GM21717 (cell line): ENCODE measurements at regions not wholly inside any gene's neighbourhood (a gene's known extent, or its start where the extent isn't known, plus 50 kb on each side); places are given as distances from the start of the nearest gene placed in this dataset.

Experiments
- ATAC-seq: cut with Tn5 transposase; IDR thresholded peaks from one replicate; pipeline ENCODE4 v1.9.1; 2021; ENCODE audit warnings: mild to moderate bottlenecking, moderate library complexity; ENCODE audit not compliant: unreplicated experiment

DNA sequence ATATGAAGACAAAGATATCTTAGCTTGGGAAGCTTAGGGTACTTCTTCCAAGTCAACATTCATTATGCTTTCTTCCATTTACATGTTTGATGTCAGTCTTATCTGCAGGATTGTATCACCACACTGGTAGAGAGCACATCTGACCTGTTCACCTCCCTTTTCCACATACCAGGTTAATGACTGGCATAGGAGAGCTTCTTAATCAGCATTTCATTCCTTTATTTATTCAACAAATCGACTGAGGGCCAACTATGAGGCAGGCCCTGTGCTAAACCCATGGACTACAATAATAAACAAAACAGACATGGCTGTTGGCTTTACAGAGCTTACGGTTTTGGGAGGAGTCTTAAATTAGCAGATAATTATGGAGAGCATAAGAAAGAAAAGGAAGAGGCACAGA is 378.1 kb upstream of the CDH11 start:
- ATAC-seq, result no peak

DNA sequence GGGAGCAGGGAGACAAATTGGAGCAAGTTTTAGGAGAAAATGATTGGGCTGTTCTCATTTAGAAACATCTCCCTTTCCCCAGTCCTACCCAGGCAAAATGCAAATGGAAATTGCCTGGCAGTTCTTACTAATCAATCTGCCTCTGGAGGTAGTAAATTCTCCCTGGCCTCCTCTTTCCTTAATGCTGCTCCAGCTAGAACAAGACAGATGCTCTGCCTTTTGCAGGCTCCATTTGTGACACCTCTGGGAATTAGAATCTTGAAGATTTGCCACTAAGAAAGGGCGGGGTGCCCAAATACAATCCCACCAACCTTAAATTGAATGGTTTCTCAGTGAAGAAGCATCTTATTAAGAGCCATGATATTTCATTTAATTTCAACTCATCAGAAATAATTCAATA is 377.7 kb upstream of the CDH11 start:
- no peak for ATAC-seq

DNA sequence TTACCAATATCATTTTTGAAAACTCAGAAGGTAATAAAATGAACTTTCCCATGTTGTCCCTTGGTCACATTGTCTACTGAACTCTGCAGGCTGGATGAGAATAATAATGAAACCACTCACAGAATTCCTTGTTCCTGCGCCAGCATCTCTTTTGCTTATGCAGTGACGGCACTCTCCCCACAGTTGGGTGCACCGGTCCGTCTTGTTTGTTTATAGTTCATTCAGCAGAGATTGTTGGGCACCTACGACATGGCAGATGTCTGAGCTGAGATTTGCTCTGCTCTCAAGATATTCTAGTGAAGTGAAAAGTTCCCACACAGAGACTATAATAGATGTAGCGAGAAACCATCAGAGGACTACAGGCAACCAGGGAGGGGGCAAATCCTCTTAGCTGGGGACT is 375.7 kb upstream of the CDH11 start:
- no peak for ATAC-seq

DNA sequence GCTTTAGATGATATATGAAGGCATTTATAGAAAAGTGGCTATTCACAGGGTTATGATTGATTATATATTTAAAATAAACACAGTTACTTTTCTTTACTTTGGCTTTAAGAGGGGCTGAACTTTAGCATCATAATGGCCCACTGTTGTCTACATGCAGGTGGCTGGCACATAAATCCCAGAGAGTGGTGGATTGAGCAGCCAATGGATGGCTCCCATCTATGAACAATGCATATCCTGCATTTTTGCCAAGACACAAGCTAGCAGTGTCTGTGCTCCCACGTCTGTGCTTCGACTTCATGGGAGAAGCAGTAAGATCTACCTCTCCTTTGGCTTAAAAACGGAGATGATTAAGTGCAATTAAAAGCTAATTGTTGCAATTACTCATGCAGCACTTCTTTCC is 373.2 kb upstream of the CDH11 start:
- ATAC-seq, result no peak

DNA sequence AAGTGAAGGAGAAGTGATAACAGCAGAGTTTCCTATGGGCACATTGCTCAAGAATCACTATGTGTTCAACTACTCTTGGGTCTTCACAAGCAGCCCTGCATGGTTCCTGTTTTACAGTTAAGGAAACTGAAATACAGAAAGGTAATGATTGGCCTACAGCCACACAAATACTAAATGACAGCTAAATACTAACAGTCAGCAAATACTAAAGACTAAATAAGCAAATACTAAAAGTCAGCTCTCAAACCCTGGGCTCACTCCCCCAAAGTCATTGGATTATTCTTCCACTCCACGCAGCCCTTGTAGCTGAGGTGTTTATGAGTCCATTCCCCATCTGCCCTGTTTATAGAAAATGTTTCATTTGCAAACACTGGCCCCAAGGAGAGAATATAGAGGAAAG is 372.7 kb upstream of the CDH11 start:
- ATAC-seq, result no peak

DNA sequence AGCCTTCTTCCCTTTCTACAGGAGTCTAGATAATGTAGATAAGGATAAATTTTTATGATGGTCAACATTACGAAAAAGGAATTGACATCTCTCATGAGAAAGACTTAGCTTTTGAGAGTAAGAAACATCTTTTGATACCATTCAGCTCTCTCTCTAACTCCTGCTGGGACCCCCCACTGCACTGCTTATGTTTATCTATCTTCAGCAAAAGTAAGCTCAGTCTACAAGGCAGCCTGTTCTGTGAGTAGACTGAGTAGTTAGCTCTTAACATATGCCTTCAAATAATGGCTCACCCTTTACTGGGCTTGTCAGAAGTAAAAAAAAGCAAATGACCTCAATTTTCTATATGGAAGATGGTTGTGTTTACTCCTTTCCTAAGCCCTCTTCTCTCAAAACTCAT is 372.2 kb upstream of the CDH11 start:
- ATAC-seq, result no peak

DNA sequence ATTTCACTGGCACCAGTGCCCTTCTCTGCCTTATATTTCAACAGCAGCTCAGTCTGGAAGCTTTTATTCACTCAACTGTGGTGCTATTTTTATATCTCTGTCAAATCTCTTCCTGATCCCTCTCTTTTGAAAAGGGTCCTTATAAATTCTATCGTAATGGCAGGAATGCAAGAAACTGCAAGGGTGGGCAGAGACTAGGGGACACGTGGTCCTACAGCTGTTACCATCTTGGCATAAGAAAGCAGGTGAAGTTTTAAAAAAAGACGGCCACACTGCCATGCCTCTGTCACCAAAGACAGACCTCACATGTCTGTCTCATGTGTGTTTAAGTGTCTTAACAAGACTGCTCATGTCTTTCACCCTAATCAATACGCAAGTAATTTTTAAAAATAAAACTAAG is 368.4 kb upstream of the CDH11 start:
- no peak for ATAC-seq

DNA sequence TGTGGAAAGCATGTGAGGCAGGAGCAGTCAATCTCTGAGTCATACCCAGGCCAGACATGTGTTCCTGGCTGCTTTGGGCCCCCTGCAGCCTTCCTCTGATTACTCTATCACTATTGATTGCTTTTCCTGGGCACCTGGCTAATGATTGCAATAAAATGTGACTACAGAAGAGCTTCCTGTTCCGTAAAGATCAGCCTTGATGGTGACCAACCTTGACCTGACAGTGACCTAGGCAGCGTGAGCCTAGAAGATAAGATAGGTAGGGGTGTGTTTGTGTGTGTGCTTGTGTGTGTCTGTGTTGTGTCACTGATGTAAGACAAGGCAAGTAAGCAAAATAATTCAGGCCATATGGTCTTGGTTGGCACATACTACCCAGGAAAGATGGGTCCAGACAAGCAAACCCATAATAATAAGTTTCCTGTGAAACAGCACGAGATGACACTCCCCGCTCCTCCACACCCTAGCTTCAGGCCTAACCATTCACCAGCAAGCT is 367.7 kb upstream of the CDH11 start:
- ATAC-seq, result no peak

DNA sequence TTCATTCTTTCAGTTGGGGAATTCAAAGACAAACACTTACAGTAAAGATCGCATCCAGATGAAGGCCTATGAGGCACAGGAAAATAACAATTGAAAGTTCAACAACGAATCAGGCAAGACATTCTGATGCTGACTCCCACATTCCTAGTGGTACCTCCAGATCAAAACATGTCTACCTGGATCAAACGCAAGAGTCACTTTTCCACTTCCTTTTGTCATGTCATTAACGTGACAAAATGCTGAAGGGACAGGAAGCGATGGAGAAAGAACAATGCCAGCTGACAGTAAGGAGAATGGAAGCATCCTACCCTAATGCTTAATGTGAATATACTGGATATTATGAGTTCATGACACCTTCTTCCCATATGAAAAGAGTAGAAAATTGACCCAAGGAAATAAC is 365.4 kb upstream of the CDH11 start:
- no peak for ATAC-seq

DNA sequence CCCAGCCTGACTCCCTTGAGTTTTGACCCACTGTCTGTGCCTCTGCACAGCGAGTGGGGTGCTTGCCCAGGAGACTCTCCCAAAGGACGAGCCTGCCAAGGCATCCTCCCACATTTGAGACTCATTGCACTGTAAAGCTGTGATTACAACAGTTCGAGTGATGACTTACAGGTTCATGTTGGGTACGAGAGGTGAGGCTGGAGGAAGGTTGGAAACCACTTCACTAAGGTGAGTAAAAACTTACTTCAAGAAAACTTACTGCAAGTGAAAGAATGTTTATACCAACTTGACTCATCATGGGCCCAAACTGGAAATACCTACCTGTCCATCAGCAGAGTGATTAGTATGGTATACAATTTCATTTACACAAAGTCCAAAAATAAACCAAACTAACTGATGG is 360.1 kb upstream of the CDH11 start:
- no peak for ATAC-seq

DNA sequence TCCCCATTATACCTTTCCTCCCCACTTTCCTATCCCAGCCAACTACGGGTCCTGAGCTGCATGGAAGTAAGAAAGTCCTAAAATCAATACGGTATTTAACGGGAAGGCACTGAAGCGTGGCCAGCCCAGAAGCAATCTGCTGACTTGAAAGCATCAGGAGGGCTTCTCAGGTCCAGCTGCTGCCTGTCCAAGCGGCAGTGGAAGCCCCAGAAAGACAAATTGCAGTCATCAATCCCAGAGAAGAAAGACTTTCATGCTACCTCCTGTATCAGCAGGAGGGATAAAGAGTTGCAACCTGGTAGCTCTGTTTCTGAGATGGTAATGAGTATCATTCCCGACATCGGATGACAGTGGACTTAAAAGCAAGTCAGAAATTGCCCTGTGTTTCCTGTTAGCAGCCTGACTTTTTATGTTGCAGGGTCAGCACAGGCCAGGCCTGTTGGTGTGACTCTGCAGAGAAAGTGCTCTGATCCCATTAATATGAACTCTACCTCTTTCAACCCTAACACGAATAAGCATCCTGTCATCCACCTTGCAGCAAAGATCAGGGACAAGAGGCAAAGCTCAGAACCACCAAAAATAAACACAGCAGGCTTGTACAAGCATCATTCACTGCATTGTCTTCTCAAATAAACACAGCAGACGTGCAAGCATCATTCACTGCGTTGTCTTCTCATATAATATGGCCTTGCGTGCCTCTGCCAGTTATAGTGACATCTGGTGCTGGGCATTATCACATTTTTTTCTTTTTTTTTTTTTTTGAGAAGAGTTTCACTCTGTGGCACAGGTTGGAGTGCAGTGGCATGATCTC is 358.6 kb upstream of the CDH11 start:
- ATAC-seq, result no peak

DNA sequence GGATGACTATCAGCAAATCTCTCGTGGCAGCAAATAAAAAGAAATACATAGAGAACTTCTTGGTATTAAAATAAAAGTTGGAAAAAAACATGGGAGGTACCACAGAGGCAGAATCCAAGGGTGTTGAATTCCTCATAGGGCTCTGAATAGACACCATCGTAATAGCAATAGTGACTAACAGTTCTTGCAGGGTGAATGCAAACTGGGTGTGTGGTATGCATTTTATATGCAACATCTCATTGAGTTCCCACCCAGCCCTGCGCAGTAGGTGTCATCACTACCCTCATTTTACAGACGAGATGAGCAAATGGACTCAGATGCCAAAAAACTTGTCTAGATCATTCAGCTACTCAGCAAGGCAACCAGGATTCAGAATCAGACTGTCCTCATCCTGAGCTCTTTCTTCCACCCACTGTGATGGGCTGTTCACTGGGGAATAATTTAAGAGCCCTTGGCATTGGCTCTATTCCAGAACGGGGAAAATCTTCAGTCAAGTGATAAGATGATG is 354.6 kb upstream of the CDH11 start:
- no peak for ATAC-seq

DNA sequence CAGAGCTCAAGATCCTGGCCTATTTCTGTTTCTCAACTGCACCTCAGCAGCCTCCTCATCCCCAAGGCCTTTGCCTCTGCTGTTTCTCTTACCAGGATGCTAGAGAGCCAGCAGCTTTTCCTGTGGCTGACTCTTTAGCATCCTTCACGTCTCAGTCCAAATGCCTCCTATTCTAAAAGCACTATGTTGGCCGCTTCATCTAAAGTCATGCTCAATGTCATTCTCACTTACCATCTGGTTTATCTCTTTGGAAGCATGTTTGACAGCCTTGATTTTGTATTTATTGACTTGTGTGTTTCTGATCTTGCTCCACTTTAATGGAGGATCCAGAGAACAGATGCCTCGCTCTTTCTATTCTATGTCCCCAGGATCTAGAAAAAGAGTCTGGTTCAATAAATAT is 351.8 kb upstream of the CDH11 start:
- ATAC-seq, result no peak

DNA sequence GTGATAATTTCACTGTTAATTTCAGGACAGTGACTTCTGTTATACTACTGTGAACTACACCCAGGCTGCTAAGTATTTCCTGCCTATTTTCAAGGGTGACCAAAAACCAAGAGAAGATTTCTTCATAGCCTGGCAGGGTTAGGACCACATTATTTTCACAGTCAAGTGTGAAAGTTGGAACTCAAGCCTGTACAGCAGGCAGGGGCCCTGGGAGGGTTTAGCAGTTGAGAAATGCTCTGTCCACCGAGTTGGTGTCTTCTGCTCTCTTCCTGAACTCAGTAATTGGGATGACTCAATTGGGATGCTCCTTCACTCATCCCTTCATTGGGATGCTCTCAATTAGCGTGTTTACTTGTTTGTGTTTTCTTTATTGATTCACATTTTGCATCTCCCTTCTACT is 347.3 kb upstream of the CDH11 start:
- no peak for ATAC-seq

DNA sequence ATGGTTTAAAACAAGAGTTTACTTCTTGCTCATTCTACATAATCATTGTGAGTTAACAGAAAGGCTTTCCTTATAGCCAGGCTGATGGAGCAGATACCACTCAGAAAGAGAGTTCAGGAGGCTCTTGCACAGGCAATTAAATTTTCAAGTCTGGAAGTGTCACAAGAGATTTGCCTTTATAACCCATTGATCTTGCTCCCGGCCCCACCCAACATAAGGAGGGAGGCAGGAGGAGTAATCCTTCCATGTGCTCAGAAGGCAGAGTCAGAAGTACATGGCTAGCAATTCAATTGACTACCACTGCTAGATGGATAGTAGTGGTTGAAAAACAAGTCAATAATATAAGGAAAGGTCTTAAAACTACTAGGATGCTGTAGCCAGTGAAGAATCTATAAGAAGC is 346.3 kb upstream of the CDH11 start:
- ATAC-seq, result no peak

DNA sequence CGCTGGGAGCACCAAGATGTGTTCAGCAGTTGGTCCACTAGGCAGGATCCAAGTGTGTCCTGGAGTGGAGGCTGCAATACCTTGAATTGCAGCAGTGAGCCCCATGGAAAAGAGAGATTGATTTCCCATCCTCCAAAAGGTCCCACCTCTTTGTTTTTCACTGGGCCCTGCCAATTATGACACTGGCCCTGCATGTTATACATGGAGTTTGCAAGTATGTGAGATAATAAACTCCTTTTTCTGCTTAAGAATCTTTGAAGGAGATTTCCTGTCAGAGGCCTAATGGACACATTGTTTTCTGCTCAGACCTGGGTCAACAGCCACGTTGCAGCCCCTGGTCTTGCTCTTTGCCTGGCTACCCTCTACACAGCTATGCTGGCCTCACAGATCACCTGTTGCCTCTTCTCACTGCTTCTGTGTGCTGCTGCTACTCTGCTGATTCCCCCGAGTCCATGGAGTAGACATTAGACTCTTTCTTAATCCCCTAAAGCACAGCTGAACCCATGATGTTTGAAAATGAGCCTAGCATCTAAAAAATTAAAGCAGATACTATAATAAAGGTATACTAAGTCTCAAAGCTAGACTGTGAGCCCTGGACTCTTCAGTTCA is 341.9 kb upstream of the CDH11 start:
- ATAC-seq, result no peak

DNA sequence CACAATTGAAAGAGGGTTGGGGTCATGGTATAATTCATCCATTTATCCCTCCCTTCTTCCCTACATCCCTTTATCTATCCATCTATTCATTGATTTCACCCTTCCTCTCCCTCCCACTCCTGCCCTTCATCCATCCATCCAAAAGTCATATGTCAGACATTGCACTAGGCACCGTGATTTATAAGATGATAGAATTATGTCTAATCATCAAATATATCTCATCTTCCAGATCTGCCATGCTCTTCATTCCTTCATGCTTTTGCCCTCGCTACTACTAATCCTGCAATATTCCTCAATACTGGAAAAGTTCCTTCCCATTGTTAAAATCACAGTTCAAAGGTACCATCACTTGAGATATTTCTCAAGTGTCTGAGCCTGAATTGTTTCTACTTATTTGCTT is 335.2 kb upstream of the CDH11 start:
- no peak for ATAC-seq

DNA sequence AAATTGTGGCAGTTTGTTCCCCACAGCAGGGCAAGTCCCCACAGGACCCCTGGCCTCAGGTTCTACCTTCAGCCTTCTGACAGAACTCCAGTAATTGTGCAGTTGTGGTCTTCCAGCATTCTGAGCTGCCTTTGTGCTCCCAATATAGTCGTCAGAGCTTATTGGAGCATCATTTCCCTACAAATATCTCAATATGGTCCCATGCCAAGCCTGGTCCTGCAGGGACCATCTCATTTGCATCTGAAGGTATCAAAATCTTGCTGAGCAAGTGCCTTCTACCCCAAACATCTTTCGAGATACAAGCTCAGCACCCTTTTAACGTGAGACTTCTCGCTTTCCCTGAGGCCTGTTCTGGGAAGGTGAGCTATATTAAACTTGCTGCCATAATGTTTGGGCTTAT is 333.9 kb upstream of the CDH11 start:
- no peak for ATAC-seq

DNA sequence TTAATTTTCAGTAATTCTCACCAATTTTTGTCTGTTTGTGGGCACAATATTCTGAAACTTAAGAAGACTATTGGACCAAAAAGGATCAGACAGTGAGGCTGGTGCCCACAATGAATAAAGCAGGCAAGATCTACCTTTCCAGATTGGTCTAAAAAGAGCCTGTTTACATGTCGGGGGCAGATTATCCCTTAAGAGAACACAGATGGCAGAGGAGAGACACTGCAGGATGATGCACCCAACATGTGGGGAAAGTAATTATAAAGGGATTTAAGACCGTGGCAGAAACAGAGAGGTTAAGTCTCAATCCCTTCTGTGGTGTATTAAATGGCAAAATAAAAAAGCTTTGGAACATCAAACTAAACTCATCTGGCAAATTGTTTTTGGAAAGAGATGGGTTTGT is 331.8 kb upstream of the CDH11 start:
- no peak for ATAC-seq

DNA sequence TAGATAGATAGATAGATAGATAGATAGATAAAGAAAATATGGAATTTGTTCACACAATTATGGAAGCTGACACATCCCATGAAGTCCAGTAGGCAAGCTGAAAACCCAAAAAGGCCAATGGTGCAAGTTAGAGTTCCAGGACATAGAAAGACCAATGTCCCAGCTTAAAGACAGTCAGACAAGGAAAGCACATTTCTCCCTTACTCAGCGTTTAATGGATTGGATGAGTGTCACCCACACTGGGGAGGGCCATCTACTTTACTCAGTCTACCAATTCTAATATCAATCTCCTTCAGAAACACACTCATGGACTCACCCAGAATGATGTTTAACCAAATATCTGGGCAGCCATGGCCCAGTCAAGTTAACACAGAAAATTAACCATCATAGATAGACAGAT is 327.7 kb upstream of the CDH11 start:
- no peak for ATAC-seq

DNA sequence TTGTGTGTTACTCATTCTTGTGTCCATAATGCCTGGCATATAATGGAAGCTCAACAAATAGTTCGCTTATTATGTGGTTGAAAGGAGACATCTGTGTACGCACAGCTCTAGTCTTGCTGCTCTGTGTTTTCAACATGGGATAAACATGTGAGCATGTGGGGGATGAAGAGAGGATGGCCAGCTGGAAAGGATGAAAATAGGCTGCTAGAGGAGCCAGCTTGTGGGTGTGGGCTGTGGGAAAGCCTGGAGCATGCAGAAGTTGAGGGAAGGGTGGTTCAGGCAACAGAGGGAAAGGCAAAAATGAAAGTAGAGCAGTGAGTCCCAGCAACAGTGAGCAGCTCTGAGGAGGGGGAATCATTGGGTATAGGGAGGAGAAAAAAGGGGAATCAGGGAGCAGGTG is 324.6 kb upstream of the CDH11 start:
- no peak for ATAC-seq
